ENCODE measurements at regions not wholly inside any gene's neighbourhood (a gene's known extent, or its start where the extent isn't known, plus 50 kb on each side); places are given as distances from the start of the nearest gene placed in this dataset.

- no peak for DNase-seq
These were observed 557.6 kb downstream of the SPRY1 start for GRCh38 chr4:123954220-123954619.

DNA sequence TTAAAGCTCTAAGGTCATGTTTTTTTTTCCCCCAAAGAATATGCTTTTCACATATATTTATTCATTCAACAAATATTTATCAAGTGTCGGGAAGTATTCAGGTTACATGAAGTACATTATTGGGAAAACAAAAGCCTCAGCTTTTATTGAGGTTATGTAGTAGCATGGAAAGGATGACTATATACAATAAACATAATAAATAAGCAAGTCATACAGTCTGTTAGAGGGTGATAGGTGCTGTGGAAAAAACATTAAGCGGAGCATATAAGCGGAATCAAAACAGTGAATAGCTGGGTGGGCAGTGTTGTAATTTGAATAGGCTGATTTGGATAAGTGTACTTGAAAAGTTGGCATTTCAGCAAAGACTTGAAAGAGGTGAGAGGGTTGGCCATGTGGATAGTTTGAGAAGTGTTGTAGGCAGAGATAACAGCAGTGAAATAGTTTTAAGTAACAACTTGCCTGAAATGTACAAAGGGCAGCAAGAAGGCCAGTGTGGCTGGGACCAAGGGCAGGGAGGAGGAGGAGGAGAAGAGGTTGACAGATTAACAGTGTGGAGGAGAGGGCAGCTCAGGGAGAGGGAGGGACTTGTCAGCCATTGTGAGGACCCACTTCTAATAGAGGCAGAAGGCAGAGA lies 558.7 kb downstream of the SPRY1 start:
- DNase-seq = no peak

GRCh38 chr4:123956204-123956603 lies 559.6 kb downstream of the SPRY1 start:
- DNase-seq = no peak

GRCh38 chr4:123966990-123967769 lies 570.6 kb downstream of the SPRY1 start:
- DNase-seq = no peak

DNA sequence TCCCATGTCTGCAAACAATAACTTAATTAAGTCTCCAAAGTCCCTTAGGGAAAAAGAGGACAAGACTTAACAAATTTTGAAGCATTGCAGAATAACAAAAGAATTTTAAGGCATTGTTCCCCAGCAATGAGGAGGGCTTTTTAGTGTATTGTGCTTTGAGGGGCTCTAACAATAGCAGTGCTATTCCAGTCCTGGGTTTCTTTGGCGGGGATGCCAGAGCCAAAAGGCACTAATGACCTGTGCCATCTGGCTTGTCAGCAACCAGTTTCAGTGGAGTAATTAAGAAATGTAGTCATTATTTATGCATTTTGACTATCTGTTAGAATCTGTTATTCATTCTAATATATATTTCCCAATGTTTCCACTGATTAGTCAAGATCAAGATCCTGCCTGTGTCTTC lies 575.4 kb downstream of the SPRY1 start:
- DNase-seq = no peak

DNA sequence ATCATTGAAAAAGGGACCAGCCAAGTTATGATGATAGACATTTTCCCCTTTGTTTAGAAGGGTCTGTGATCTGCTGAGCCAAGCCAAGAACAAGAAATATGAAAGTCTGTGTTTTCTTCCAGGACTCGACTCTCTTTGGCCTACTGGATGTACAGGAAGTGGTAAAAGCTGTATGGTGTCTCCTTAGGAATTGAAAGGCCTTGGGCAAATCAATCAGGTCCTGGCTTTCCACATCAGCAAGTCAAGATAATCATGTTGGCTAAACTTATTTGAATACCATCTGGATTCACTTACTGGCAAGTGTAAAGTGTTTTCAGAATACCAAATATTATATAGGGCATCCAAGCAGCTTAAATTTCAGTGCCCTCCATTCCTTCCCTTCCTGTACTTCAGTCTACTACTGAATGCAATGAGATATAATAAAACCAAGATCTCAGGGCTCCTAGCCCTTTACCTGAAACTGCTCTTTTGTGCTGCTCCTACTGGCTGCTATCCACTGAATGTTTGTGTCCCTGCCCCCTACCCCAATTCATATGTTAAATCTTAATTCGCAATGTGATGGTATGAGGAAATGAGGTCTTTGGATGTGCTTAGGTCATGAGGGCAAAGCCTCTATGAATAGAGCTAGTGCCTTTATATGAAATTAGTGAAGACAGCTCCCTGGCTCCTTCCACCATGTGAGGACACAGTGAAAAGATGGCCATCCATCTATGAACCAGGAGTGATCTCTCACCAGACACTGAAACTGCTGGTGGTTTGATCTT lies 578.0 kb downstream of the SPRY1 start:
- DNase-seq = no peak

- no peak for DNase-seq
These were observed 579.7 kb downstream of the SPRY1 start for GRCh38 chr4:123976285-123976684.

GRCh38 chr4:123976819-123977218 lies 580.2 kb downstream of the SPRY1 start:
- no peak for DNase-seq

GRCh38 chr4:123977641-123978081 lies 581.1 kb downstream of the SPRY1 start:
- DNase-seq = no peak

DNA sequence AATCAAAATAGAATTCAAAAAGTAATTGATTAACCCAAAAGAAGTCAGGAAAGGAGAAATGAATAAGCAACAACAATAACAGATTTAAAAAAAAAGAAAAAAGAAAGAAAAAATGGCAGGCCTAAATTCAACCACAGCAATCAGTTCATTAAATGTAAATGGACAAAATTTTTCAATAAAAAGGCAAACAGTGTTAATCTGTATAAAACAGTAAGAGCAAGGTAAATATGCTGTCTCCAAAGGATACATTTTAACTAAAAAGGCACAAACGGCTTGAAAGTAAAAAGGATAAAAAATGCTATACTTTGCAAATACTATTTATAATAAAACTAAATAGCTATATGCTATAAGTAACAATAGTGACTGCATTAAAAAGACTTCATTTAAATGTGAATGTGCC lies 582.0 kb downstream of the SPRY1 start:
- DNase-seq = no peak

DNA sequence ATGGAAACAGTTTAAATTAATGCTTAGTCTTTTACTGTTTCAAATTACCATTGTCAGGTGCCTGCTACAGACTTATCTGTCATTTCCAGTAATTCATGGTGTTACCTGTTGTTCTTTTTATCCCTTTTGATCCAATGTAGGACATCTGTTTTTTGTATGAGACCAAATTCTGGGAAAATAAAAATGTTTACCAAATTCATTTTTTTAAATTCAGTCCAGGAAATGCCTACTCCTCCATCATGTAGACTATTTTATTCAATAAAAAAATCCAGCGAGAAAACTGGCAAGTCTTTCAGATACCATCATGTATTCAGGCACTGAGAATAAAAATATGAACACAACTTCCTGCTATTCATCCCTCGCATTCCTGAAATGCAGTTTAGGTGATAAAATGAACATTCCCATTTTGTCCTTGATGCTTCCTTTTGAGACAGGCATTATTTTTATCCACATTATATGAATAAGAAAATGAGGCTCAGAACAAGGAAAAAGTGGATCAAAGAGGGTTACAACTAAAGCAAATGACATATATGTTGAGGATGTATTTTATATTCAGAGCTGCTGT lies 584.2 kb downstream of the SPRY1 start:
- DNase-seq = no peak

DNA sequence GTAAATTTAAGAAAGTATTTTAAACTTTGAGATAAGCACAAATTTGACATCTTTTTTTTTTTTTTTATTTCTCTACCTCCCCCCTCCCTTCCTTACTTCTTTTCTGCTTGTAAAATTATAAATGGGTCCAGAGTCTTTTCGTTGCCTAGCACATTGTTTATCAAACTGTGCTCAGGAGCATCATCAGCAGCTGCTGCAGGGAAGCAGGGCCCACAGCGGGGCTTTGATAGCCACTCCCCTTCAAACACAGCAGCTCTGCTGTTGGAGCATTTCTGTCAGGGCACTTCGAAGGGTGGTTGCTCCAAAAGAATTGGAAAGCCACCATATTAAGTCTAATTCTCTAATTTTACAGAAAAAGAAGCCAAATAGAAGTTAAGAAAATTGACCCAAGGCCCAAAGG lies 588.3 kb downstream of the SPRY1 start:
- no peak for DNase-seq

DNA sequence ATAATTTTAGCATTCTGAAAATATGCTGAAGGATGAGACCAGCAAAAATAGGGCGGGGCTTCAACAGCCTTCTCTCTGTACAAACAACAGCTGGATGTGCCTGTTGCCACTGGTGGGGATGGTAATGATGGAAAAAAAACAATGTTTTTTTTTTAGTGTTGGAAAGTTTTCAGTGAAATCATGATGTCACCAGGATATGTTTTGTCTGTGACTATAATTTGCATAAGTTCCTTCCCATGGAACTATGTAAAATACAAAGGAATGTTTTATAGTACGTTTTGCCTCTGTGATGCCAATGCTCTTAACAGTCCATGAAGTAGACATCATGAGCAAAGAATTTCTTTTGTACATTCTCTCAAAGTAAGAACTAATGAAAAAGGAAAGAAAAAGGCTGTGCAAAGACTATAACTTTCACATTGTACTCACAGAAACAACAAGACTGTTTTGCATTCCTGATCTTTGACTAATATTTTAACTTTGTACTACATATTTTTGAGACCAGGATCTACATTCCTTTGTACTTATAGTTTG lies 589.7 kb downstream of the SPRY1 start:
- peak; percentile 82 for DNase-seq

GRCh38 chr4:123987408-123987807 lies 590.8 kb downstream of the SPRY1 start:
- DNase-seq = no peak

- no peak for DNase-seq
These were observed 593.8 kb downstream of the SPRY1 start for GRCh38 chr4:123990310-123990870.

DNA sequence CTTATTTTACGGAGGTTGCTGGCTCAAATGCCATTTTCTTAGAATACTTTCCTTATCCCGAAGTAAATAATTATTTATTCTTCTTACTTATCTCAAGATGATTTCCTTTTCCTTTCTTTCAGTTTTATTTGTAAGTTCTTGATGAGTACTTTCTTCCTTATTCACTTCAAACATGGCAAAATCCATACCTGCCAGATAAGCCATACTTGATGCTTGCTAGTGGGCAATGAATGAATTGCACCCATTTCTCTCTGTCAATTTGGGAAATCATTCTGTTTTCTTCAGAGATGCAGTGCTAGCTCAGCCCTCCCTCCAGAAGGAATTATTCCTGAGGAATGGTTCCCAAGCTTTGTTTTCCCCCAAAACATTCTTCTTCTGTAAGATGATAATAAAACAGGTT lies 598.3 kb downstream of the SPRY1 start:
- DNase-seq = peak; percentile 7

GRCh38 chr4:123995936-123996335 lies 599.3 kb downstream of the SPRY1 start:
- DNase-seq = peak; percentile 77

DNA sequence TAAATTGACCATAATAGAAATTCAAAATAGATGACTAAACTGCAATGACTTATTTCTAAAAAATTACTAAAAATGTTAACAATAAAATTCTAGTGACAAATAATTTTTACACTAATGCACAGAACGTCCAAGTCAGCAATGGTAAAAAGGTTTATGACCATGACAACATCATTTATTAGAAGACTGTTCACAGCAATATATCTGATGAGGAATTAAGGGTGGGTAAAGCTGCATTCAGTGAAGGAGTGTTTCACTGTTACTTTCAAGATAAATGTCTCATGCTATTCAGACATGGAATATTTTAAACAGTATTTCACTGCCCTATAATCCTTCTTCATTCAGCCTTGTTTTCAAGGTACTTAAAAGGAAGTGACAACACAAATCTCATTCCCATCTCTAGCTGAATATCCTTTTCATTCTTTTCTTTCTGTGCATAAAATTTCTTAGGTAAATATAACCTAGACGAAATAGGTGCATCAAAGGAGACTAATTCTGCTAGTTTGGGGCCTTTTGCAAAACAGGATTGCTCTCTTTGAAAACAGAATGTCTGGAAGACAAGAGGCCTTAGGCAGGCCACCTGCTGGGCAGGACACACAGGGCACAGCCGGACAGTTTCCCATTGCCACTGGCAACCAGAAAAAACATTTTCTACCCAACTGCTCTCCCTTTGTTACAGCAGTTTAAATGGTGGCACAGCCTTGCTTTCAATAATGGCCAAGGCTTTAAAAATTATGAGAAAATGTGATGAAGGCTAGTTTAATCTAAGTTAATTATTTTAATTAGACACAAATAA lies 600.3 kb downstream of the SPRY1 start:
- DNase-seq = no peak

GRCh38 chr4:123997776-123998449 lies 601.3 kb downstream of the SPRY1 start:
- no peak for DNase-seq

DNA sequence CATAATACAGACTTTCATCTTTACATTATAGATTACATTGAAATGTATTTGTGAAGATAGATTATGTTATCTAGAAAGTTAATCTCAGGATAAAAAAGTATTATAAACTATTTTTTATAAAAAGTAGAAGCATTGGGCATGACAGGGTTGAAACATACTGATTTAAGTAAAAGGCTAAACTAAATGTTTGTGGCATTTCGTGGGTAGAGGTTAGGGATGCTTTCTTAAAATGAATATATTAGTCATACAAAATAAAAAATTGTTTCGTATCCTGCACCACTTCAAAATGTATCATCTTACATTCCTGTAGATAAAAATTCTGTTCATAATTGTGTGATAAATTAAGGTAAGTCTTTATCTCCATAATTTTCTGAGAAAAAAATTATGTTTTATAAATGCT lies 603.6 kb downstream of the SPRY1 start:
- no peak for DNase-seq

- DNase-seq = no peak
These were observed 619.2 kb downstream of the SPRY1 start for GRCh38 chr4:124015766-124016165.
